Activated CD8-positive, alpha-beta memory T cell treated with anti-CD3 and anti-CD28 coated beads, Interleukin-2, amount 50 U/mL, for 4 hours (primary cell): ENCODE measurements at regions not wholly inside any gene's neighbourhood (a gene's known extent, or its start where the extent isn't known, plus 50 kb on each side); places are given as distances from the start of the nearest gene placed in this dataset.
"Not testable (repeated sequence)": the region's sequence is repeated elsewhere in the genome, so short reads cannot be mapped to it uniquely, and the experiment has no call there.

ENCODE experiments used
- DNase-seq: peaks from one replicate; pipeline ENCODE4 v3.0.0-alpha.2; 2020

DNA sequence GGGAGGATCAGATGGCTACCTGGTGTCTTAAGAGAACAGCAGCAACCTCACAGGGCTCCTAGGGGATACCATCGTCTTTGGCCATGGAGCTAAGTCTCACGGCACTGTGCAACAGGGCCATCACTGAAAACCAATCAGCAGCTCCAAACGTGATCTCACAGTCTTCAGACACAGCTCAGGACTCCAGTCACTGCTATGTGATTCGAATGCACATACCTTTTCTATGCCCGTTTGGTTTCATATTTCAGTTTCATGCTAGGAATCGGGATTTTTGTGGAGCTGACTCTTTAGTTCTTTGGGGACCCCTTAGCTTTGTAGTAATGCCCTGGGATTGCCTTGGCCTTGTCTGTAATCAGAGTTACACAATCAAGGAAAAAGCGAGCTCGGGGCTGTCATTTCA, 162.8 kb upstream of the CDH11 start:
- no peak for DNase-seq

DNA sequence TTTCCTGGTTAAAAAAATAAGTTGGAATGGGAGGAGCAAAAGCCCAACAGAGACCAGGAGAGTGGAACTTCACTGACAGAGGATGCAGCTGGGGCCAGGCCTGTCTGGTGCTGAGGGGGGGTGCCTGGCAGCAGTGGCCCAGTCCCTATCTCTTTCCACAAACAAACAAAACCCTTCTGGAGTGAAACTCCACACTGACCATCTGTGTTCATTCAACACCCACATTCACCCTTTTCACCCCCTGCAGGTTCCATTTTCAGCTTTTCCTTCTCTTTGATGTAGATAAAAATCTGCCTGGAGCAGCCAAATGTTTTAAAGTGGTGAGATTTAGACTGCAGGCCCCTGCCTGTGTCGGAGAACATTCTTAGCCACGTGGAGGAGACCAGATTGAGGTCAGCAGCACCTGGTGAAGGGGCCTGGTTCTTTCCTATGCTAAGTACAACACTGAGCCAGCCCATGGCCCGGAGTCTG, 161.4 kb upstream of the CDH11 start:
- DNase-seq: no peak

GRCh38 chr16:65281586-65281985, 159.7 kb upstream of the CDH11 start:
- no peak for DNase-seq

GRCh38 chr16:65280845-65281512, 159.1 kb upstream of the CDH11 start:
- DNase-seq: no peak

DNA sequence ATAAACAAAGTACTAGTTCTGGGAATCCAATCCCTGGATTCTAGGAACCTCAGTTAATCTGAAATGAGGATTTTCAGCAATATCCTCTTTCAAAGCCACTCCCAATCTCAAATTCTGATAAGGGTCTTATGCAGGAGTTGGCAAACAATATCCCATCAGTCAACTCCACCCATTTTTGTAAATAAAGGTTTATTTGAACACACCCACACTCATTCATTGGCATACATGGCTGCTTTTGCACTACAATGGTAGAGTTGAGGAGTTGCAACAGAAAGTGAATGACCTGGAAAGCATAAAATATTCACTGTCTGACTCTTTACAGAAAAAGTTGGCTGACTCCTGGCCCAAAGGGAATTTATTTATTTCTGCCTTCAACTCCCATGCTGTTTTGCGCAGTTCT, 157.7 kb upstream of the CDH11 start:
- DNase-seq: no peak

GRCh38 chr16:65278874-65279273, 157.0 kb upstream of the CDH11 start:
- DNase-seq: no peak

DNA sequence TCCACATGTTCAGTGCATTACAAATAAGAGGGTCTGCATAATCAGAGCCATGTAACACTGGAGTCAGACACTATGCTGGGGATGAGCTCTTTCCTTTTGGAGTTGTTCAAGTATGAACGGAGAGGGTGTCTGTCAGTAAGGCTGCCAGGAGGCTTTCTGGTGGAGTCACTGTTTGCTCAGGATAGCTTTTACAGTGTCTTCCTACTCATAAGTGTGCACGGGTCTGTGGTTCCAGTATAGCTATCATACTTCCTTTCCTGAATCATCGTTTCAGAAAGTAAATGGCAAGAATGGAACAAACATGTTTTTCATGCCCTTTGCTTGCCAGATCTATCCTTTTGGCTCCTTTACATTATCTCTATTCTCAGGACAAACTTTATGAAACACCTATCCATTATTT, 152.7 kb upstream of the CDH11 start:
- DNase-seq: no peak

DNA sequence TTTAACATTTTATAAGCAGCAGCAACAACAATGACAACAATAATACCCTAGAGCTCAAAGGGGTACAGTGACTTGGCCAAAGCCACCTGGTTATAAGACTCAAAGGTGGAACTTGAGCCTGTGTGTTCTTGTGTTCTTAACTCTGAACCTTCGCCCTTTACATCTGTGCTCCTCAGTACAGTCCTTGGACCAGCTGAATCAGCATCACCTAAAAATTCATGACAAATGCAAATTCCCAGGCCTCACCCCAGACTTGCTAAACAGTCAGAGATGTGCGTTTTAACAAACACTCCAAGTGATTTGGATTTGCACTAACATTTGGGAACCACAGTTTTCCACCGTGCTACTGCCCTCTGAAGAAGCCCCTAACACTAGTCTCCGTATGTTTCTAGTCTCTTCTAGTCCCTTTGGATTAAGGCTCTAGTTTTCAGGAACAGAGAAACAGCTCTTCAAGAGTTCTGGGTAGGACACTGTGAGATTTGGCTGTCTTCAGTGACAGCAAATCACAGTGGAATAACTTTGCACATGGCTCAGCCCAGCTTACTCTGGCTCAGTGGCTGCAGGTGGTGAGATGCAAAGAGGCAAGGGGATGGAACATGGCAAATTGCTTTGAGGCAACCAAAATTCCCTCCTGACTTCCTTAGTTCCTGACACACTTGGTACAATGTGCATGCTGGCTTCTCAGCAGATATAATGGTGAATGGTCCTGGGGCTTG, 151.0 kb upstream of the CDH11 start:
- DNase-seq: no peak

DNA sequence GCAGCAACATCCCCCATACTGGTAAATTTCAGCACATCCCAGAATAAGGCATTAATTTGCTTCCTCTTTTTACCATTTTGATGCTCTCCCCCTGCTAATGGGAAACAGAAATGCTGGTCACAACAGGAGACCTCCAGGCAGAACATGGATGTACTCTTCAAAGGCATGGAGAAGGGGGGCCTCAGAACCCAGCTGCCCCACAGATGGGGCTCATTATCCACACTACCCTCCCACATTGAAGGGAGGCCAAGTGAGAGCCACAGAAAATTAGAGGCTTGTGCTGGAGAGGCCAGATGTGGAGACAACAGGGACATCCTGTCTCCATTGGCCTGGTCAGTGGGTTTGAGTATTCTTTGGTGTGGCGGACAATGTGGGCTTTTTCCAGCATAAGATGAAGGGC, 150.1 kb upstream of the CDH11 start:
- no peak for DNase-seq

DNA sequence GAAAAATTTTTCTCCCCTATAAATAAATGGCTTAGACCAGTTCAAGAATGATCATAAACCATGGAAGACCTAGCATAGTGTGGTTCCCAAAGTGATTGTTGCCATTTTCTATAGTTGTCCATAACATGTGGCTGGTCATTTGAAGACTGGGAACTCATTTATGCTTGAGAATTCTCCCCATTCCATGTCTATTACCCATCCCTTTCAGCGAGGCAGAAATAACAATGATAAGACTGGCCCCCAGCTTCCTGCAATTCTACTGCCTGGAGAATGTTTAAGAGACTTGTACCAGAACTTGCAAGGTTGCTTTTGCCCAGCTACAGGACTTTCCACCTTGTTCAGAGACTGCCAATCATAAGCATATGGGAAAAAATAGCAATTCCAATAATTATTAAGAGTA, 146.5 kb upstream of the CDH11 start:
- DNase-seq: no peak

DNA sequence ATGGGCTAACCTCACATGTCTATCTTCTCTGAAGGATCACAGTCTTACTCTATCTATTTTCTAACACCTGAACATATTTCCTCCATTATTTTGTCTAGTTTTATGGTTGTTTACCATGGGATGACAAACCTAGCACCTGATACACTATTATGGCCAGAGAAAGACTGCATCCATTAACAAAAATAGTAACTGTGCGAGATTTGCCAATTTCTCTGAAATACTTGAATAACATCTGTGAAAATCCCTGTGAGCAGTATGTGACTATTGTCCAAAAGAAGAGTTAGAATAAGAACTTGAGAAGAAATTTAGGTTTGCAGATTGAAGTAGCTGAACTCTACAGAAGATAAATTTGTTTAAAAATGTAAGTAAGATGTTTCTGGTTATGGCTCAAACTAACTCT, 142.0 kb upstream of the CDH11 start:
- DNase-seq: no peak

DNA sequence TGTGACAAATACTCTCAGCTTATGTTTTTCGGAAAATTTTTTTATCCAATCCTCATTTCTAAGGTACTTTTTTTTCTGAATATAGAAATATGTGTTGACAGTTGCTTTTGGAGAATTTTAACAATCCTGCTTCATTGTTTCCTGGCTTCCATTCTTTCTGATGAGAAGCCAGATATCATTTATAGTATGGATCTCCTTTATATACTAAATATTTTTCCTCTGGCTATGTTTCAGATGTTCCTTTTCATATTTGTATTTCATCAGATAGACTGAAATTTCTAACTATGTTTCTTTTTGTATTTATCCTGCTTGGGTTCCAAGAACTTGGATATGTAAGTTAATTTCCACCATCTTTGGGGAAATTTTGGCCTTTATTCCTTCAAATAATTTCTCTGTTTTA, 138.9 kb upstream of the CDH11 start:
- DNase-seq: no peak

GRCh38 chr16:65254144-65254543, 132.3 kb upstream of the CDH11 start:
- no peak for DNase-seq

DNA sequence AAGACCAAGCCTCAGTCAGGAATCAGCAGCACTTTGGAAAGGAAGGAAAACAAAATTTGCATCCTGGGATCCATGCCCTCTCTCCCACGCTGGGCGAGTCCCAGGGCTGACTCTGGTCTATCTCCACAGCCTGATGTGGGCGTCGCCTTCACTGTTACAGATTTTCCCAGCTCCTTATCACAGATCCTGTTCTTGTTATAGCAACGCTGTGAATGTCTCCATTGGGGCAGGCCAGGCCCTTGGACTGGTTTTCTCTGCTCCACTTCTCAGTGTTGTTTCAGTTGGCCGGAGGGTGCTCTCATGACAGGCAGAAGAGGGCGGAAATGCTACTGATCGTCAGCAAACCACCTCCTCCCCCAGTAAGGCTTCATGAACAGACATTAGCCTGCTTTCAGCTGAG, 127.9 kb upstream of the CDH11 start:
- DNase-seq: no peak

- DNase-seq: no peak
Measured at GRCh38 chr16:65244787-65245186, 122.9 kb upstream of the CDH11 start.

DNA sequence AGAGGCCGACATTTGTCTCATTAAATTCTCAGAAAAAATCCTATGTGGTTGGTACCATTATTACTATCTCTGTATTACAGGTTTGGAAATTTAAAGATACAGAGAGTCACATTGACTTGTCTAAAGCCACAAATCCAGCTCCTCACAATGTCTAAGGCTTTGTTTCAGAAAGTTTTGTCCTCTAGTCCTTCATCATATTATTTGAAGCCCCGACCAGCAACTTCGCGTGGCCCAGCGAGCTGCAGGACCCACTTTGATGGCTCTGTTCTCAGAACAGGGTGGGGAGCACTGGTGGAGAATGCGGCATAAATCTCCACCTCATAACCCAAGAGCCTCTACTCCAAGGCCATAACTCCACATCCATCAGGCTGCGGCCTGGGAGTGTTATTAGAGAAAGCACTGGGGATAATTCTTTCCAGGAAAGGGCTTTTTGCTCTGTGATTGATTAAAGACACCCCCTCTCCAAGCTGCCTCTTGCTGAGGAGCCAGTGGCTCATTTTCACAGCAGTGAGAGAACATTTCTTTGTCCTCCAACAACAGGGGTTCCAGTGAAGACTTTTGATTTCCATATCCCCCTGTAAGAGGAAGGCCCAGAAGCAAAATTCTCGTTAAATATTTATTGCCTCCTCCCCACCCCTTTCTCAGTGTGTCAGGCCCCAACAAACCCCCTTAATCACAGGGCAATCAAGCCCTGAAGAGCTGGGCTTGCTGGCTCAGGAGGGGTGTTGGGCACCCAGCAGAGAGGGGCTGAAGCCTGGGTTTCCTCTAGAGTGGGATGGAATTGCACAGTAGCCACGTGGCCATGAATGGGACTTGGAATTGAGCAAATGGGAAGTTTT, 113.7 kb upstream of the CDH11 start:
- DNase-seq: no peak

DNA sequence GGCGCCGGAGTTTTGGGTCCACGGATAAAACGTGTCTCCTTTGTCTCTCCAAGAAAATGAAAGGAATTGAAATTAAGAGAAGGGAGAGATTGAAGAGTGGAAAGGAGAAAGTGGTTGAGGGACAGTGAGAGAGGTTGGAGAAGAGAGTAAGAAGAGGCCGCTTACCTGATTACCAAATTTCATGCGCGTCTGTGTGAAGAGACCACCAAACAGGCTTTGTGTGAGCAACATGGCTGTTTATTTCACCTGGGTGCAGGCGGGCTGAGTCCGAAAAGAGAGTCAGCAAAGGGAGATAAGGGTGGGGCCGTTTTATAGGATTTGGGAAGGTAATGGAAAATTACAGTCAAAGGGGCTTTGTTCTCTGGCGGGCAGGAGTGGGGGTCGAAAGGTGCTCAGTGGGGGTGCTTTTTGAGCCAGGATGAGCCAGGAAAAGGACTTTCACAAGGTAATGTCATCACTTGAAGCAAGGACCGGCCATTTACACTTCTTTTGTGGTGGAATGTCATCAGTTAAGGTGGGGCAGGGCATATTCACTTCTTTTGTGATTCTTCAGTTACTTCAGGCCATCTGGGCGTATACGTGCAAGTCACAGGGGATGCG, 113.0 kb upstream of the CDH11 start:
- not testable (repeated sequence) for DNase-seq

DNA sequence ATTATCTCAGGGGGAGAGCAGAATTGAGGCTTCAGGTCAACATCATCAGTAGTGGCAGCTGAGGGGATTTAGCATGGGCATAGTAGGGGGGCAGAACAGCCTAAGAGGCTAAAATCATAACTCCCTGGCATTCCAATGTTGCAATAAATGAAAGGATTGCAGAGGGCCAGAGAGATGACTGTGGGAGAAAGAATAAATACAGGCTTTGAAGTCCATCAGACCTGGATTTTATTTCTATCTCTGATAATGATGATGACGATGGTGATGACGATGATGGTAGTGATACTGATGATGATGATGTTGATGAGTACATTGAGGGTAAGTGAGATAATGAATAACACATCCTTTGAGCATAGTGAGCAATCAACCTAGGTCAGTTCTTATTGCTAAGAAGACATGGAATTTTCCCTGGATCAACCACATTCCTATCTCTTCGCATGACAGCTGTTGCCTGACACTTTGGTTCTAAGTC, 107.4 kb upstream of the CDH11 start:
- no peak for DNase-seq

DNA sequence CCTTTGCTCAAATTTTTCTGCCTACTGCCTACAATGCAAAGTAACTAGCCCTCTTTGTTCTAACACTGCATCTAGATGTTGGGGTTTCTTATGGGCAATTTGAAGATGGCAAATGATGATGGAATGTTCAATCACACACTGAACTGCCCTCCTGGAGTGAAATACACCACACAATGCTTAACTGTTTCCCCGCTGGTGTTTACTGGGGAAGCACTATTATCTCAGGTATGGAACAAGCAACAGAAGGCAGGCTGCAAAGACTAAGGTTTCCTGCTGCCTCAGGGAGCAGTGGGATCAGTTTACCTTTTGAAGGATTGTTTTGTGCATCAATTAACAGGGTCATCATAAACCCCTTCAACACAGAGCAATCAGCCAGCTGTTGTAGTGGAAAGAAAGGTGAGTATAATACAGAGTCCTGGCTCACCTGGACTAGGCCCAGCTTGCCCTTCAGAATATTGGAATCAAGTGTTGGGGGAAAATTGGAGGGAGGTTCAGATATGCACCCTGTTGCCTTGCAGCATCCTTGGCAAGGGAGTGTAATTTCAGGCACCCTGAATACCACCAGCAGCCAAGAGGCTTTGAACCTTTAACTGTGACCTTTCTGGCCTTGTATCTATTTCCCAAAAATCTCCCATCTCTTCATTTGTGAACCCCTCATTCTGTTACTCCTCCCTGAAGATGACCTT, 105.4 kb upstream of the CDH11 start:
- DNase-seq: no peak

- no peak for DNase-seq
Measured at GRCh38 chr16:65226077-65226476, 104.2 kb upstream of the CDH11 start.

- DNase-seq: no peak
Measured at GRCh38 chr16:65225488-65225887, 103.6 kb upstream of the CDH11 start.

- no peak for DNase-seq
Measured at GRCh38 chr16:65224994-65225393, 103.1 kb upstream of the CDH11 start.

- DNase-seq: no peak
Measured at GRCh38 chr16:65224471-65224870, 102.6 kb upstream of the CDH11 start.
